Activated CD4-positive, alpha-beta T cell treated with anti-CD3 and anti-CD28 coated beads for 36 hours (primary cell): ENCODE measurements at regions not wholly inside any gene's neighbourhood (a gene's known extent, or its start where the extent isn't known, plus 50 kb on each side); places are given as distances from the start of the nearest gene placed in this dataset.

Experiments
- ATAC-seq: fragments of 200-7000 bp; cut with Tn5 transposase; one replicate; pipeline ENCODE4 v1.10.0; 2021; ENCODE audit warnings: mild to moderate bottlenecking, moderate library complexity
- CTCF ChIA-PET: fragments of 350-600 bp; sonication (Branson Sonifier 250); formaldehyde crosslinking; loops from one replicate; lab custom pipeline; 2021; ENCODE audit warnings: antibody characterized with exemption; lab: Charles Lee
- POLR2A ChIA-PET: fragments of 350-600 bp; sonication (Branson Sonifier 250); formaldehyde crosslinking; loops from one replicate; lab custom pipeline; 2021; ENCODE audit warnings: antibody characterized with exemption, inconsistent platforms; lab: Charles Lee
- DNase-seq: peaks from one replicate; pipeline ENCODE4 v3.0.0-alpha.2; 2020
- H3K27ac Mint-ChIP-seq: one replicate; pipeline ENCODE4 v1.8.0; 2021; ENCODE audit warnings: mixed read lengths
- H3K27me3 Mint-ChIP-seq: one replicate; pipeline ENCODE4 v1.8.0; 2021; ENCODE audit warnings: mixed read lengths
- H3K36me3 Mint-ChIP-seq: one replicate; pipeline ENCODE4 v1.8.0; 2021; ENCODE audit warnings: low read depth, mixed read lengths
- H3K4me1 Mint-ChIP-seq: one replicate; pipeline ENCODE4 v1.8.0; 2021; ENCODE audit warnings: mixed read lengths
- H3K4me3 Mint-ChIP-seq: one replicate; pipeline ENCODE4 v1.8.0; 2021; ENCODE audit warnings: mild to moderate bottlenecking, moderate library complexity, mixed read lengths
- H3K9me3 Mint-ChIP-seq: one replicate; pipeline ENCODE4 v1.8.0; 2021; ENCODE audit warnings: low read depth, mixed read lengths
- intact Hi-C, 2 experiments: fragments of 100-400 bp; cut with DNase I in 1 of 2; cut with micrococcal nuclease in 1 of 2; formaldehyde crosslinking; loops; one replicate each; pipeline versions ENCODE4 v1.14.2 to v1.15.1; 2022 to 2024; cut with DNase I, micrococcal nuclease

DNA sequence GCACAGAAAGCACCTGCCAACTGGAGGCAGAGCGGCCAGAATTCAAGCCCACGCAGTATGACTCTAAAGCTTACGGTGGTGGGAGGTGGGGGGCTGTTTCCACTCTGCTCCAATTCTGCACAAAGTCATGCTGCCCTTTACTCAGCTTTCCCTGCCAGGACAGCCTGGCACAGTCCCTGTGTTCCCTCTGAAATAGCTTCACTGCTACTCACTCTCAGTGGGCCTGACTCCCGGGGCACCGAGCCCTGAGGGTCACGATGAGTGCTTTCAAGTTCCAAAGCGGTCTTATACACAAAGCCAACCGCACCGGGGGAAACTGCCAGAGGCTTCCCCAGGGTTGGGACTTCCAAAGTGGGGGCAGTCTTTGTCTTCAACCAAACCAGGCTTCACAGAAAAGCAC is 306.1 kb upstream of the XYLT1 start:
- intact Hi-C loops, result no loop called here
- no peak overlapping the region for H3K27ac Mint-ChIP-seq
- DNase-seq (no peak), ATAC-seq (no peak)
- no peaks in the 10 kb centered on the region for H3K36me3 Mint-ChIP-seq
- H3K27me3 Mint-ChIP-seq, result peaks cover 7% of the 10 kb centered on the region
- CTCF ChIA-PET, result no interaction called here
- no peaks in the 10 kb centered on the region for H3K4me1 Mint-ChIP-seq
- H3K4me3 Mint-ChIP-seq, result no peak overlapping the region
- peaks cover 3% of the 10 kb centered on the region for H3K9me3 Mint-ChIP-seq
- POLR2A ChIA-PET, result no interaction called here

DNA sequence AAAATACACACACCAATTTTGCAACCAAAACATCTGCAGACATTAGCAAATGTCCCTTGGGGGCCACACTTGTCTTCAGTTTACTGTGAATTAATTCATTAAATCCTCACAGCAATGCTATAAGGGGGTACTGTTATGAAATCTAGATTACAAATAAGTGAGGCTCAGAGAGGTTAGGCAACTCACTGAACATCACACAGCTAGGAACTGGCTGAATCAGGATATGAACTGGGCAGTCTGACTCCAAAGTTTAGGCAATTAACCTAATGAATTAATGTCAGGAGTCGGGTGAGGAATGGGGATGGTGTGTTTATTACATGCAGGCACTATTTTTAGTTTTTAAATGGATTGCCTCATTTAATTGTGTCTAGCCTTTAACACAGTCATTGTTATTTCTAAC is 305.7 kb upstream of the XYLT1 start:
- Mint-ChIP-seq H3K9me3 (peaks cover 3% of the 10 kb centered on the region), H3K4me1 (no peaks in the 10 kb centered on the region), H3K27ac (no peak overlapping the region), H3K4me3 (no peak overlapping the region), H3K36me3 (no peaks in the 10 kb centered on the region), H3K27me3 (peaks cover 7% of the 10 kb centered on the region)
- ATAC-seq, result no peak
- POLR2A ChIA-PET, result no interaction called here
- no peak for DNase-seq
- CTCF ChIA-PET, result no interaction called here
- intact Hi-C loops, result no loop called here

DNA sequence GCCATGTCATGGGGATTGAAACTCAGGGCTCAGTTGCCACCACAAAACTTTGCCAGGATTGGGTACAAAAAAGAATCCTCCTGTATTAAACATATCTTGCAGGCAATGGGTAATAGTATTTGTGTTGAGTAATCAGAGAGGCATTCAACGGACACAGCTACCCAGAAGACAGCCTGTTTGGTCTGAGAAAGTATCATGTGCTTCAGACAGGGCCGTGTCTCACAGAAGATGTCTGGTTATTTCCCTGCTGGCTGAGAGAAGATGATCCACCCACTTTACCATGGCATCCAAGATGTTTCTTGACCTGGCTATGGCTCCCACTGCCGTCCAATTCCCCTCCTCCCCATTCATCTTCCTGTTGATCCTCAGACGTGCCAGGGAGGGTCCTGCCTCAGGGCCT is 304.3 kb upstream of the XYLT1 start:
- ATAC-seq, result no peak

DNA sequence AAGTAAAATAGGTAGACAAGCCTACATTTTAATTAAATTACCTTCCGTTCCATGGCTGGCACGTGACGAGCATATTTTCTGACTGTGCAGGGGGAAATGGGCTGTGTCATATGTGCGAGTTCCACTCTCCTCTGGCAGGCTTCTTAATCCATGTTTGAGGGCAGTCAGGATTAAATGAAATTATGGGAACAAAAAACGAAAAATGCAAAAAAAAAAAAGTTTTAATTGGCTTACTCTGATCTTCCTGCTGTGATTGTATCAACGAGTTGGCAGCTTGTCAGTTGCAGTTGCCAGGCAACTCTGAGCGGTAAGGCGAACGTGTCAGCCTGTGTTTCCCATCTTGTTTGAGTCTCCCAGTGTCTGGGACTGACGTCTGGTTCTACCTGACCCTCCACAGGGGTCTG is 302.9 kb upstream of the XYLT1 start:
- Mint-ChIP-seq H3K27ac (no peak overlapping the region), H3K4me1 (no peaks in the 10 kb centered on the region), H3K27me3 (peaks cover 7% of the 10 kb centered on the region), H3K4me3 (no peak overlapping the region), H3K36me3 (no peaks in the 10 kb centered on the region), H3K9me3 (peaks cover 3% of the 10 kb centered on the region)
- ChIA-PET CTCF (no interaction called here), POLR2A (no interaction called here)
- no peak for DNase-seq
- intact Hi-C loops, result no loop called here
- ATAC-seq, result no peak

More for the DNA sequence above, 304.3 kb upstream of the XYLT1 start:
- intact Hi-C loops, result no loop called here
- DNase-seq, result no peak
- ChIA-PET CTCF (no interaction called here), POLR2A (no interaction called here)
- Mint-ChIP-seq H3K4me1 (no peaks in the 10 kb centered on the region), H3K36me3 (no peaks in the 10 kb centered on the region), H3K27ac (no peak overlapping the region), H3K9me3 (peaks cover 3% of the 10 kb centered on the region), H3K4me3 (no peak overlapping the region), H3K27me3 (peaks cover 7% of the 10 kb centered on the region)

DNA sequence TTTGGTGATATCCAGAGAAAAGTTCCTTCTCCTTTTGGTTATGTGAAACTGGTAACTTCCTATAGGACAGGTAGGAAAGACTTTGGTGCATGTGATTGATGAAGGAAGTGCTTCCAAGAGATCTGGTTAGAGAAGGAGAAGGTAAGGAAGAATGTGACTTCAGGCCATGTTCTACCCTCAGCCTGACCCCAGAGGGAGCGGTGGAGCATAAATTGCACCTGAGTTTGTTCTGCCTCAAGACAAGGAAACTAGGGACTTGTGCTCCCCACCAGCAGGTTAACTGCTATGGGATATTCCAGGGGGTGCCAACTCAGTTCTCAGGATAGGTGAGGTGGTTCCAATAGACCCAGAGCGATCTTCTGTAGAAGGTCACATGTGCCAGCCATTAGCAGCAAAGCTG is 299.3 kb upstream of the XYLT1 start:
- Mint-ChIP-seq H3K27me3 (peaks cover 5% of the 10 kb centered on the region), H3K9me3 (no peaks in the 10 kb centered on the region), H3K4me3 (no peak overlapping the region), H3K4me1 (no peaks in the 10 kb centered on the region), H3K36me3 (no peaks in the 10 kb centered on the region), H3K27ac (no peak overlapping the region)
- ChIA-PET CTCF (no interaction called here), POLR2A (no interaction called here)
- DNase-seq, result no peak
- intact Hi-C loops, result no loop called here
- ATAC-seq, result no peak

DNA sequence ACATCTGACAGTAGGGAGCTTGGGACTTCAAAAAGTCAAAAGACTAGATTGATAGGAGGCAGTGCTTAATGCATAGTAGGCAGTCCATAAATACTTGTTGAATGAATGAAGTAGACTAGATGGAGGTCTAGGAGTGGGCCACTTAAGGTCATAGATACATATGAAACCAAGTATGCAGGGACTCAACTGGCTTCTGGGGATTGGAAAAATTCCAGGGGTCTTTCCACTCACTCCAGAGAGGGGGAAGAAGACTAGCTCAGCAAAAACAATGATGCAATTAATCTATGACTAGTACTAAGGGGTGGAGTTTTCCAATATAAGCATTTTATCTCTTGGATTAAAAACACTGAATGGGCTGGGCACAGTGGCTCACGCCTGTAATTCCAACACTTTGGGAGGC is 298.3 kb upstream of the XYLT1 start:
- DNase-seq, result no peak
- H3K9me3 Mint-ChIP-seq, result no peaks in the 10 kb centered on the region
- ChIA-PET POLR2A (no interaction called here), CTCF (no interaction called here)
- intact Hi-C loops, result no loop called here
- no peaks in the 10 kb centered on the region for H3K36me3 Mint-ChIP-seq
- H3K4me3 Mint-ChIP-seq, result no peak overlapping the region
- peaks cover 7% of the 10 kb centered on the region for H3K27me3 Mint-ChIP-seq
- no peaks in the 10 kb centered on the region for H3K4me1 Mint-ChIP-seq
- H3K27ac Mint-ChIP-seq, result no peak overlapping the region
- no peak for ATAC-seq

DNA sequence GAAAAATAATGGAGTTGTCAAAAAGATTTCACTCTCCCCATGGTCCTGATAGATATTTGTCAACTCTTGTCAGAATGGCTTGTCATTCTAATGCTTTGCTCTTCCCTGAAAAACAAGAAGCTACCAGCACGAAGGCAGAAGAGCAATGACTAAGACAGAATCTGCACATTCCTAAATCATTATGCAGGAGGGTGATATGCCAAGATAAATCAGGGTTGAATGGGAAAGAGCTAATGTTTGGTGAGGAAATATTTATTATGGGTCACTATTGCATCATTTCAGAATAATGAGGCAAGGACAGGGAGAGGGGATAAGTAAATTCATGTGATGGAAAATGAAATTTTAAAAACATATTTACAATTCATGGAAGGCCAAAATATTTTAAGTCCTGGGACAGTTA is 297.5 kb upstream of the XYLT1 start:
- ChIA-PET CTCF (no interaction called here), POLR2A (interaction anchor here (0.6 kb wide), 1 partner anchor 129 kb away, joined by 15 read pairs; no protein-coding TSS in a partner anchor)
- Mint-ChIP-seq H3K4me3 (no peak overlapping the region), H3K9me3 (no peaks in the 10 kb centered on the region), H3K27me3 (peaks cover 10% of the 10 kb centered on the region), H3K27ac (no peak overlapping the region), H3K4me1 (no peaks in the 10 kb centered on the region), H3K36me3 (no peaks in the 10 kb centered on the region)
- DNase-seq (no peak), ATAC-seq (no peak)
- intact Hi-C loops, result no loop called here

DNA sequence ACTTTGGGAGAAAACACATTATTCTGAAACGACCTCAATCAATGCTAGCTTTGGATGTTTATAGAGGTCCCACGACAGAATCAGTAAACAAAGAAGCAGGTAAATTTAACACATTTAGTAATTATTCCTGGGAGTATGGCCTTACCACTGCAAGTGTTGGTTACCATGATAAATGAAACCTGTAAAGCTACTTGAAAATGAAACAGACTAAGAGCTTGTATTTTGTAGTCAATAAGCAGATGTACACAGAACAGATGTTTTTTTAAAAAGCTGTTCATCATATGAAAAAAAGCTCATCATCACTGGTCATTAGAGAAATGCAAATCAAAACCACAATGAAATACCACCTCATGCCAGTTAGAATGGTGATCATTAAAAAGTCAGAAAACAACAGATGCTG is 295.3 kb upstream of the XYLT1 start:
- no peaks in the 10 kb centered on the region for H3K9me3 Mint-ChIP-seq
- intact Hi-C loops, result no loop called here
- ATAC-seq, result no peak
- POLR2A ChIA-PET, result no interaction called here
- DNase-seq, result no peak
- H3K27ac Mint-ChIP-seq, result no peak overlapping the region
- no peaks in the 10 kb centered on the region for H3K4me1 Mint-ChIP-seq
- CTCF ChIA-PET, result no interaction called here
- H3K27me3 Mint-ChIP-seq, result peaks cover 16% of the 10 kb centered on the region
- H3K4me3 Mint-ChIP-seq, result no peak overlapping the region
- no peaks in the 10 kb centered on the region for H3K36me3 Mint-ChIP-seq

DNA sequence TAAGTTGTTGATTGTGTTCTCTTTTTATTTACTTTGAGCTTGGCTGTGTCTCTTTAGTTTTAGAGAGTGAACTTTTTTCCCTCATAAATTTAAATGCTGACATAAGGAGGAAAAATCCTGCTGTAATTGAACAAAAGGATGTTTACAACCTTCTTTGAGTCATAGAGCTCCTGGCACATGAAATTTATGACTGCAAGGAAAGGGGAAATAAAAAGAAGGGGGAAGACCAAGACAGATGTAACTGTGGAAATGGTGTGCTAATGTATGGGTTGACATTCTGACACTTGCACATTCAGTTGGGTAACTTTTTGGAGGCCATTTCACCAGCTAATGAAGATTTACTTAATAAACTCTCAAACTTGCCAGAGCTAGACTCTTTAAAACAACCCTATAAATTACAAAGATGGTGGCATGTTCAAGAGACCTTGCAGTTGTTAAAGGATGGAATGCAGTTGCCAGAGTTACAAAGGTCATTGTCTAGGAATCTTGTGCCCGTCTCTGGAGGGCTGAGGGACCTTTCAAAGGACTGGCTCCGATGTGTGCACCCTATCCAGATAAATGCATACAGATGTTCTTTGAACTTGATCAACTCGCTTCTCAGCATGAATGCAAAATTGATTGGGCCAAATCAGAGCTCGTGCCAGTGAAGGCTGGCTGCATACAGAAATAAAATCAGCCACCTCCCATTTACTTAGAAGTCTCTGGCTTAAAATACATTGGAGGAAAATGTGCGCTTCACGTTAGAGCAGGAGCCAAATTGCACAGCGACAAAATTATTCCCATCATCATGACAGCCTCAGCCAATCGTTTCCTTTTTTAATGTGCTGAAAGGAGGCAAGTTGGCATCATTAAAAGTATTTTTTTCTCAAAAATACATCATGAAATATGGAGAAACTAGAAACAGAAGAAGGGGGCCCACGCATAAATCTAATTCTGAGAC is 289.0 kb upstream of the XYLT1 start:
- Mint-ChIP-seq H3K27me3 (peaks cover 12% of the 10 kb centered on the region), H3K36me3 (no peaks in the 10 kb centered on the region), H3K4me3 (no peak overlapping the region), H3K9me3 (peaks cover 4% of the 10 kb centered on the region), H3K4me1 (no peaks in the 10 kb centered on the region), H3K27ac (no peak overlapping the region)
- DNase-seq, result no peak
- ChIA-PET POLR2A (no interaction called here), CTCF (no interaction called here)
- no peak for ATAC-seq
- intact Hi-C loops, result no loop called here

DNA sequence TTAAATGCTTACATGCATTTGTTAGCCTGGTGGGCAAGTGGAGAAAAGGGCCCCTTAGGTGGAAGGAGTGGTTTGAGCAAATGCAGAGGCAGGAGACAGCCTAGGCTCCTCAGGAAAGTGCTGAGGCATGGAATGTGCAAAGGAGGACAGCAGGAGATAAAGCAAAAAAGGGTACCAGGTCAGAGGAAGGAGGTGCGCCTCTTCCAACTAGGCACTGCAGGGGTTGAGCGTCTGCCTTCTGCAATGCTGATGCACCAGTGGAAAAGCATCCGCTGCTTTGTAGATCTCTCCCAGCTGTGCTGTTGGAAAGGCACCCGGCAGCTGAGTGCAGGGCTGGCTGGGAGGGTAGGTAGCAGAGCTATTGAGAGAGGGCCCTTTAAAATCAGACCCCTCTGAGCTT is 287.0 kb upstream of the XYLT1 start:
- Mint-ChIP-seq H3K36me3 (no peaks in the 10 kb centered on the region), H3K4me3 (no peak overlapping the region), H3K27ac (no peak overlapping the region), H3K4me1 (no peaks in the 10 kb centered on the region), H3K9me3 (peaks cover 4% of the 10 kb centered on the region), H3K27me3 (peaks cover 10% of the 10 kb centered on the region)
- no peak for ATAC-seq
- ChIA-PET POLR2A (no interaction called here), CTCF (no interaction called here)
- no peak for DNase-seq
- intact Hi-C loops, result no loop called here

DNA sequence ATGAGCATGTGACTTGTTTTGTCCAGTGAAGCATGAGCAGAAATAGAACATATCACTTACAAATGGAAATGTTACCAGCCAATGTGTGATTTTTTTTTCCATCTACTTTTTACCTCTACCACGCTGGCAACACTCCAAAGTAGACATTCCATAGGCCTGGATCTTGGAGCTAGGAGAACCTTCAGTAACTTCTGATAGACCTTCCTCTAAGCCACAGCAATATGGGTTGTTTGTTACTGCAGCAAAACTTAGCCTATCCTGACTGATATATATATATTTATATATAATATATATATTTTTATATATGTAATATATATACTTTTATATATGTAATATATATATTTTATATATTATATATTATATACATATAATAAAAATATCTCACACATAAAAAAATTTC is 284.4 kb upstream of the XYLT1 start:
- Mint-ChIP-seq H3K4me1 (no peaks in the 10 kb centered on the region), H3K27me3 (peaks cover 4% of the 10 kb centered on the region), H3K36me3 (no peaks in the 10 kb centered on the region), H3K27ac (no peak overlapping the region), H3K9me3 (peaks cover 4% of the 10 kb centered on the region), H3K4me3 (no peak overlapping the region)
- ChIA-PET POLR2A (no interaction called here), CTCF (no interaction called here)
- DNase-seq (no peak), ATAC-seq (no peak)
- intact Hi-C loops, result no loop called here

DNA sequence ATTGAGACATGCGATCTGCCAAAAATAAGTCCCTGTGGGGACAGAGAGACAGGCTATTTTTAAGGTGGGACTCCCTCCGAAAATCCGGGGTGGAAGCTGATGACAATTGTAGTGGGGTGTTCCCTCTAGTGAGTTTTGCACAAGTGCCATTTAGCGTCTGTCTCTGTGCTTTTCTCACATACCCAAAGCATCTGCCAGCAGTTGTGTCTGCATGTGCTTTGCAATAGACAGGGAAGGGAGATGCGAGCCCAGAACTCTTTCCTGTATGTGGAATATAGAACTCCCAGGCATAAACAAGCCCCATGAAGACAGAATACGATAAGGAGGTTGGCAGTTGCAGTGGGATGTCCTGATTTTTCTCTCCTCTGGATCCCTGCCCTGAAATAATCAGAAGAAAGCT is 282.7 kb upstream of the XYLT1 start:
- no peaks in the 10 kb centered on the region for H3K36me3 Mint-ChIP-seq
- DNase-seq, result no peak
- H3K9me3 Mint-ChIP-seq, result peaks cover 9% of the 10 kb centered on the region
- CTCF ChIA-PET, result no interaction called here
- no peak for ATAC-seq
- intact Hi-C loops, result no loop called here
- POLR2A ChIA-PET, result no interaction called here
- no peak overlapping the region for H3K4me3 Mint-ChIP-seq
- H3K27me3 Mint-ChIP-seq, result peaks cover 9% of the 10 kb centered on the region
- no peak overlapping the region for H3K27ac Mint-ChIP-seq
- H3K4me1 Mint-ChIP-seq, result no peaks in the 10 kb centered on the region
